SK-N-MC (cell line): ENCODE measurements at regions not wholly inside any gene's neighbourhood (a gene's known extent, or its start where the extent isn't known, plus 50 kb on each side); places are given as distances from the start of the nearest gene placed in this dataset.
A peak's percentile ranks its signal among the peaks of the same experiment; 100 is the strongest.

Experiments
- DNase-seq: peaks from one replicate; pipeline ENCODE4 v3.0.0-alpha.2; 2011; ENCODE audit warnings: low read depth, low spot score
- H3K27ac ChIP-seq: fragments of 200-600 bp; sonication (generic); 2 replicates; pipeline ENCODE4 v1.5.1; 2016; ENCODE audit warnings: mixed run types
- H3K36me3 ChIP-seq: fragments of 200-600 bp; sonication (generic); 2 replicates; pipeline ENCODE4 v1.6.1; 2017; ENCODE audit warnings: antibody characterized with exemption, low read length, mixed read lengths; ENCODE audit not compliant: insufficient read depth
- H3K4me3 ChIP-seq: fragments of 200-600 bp; sonication (generic); 2 replicates; pipeline ENCODE4 v1.5.1; 2016
- H3K9ac ChIP-seq: fragments of 200-600 bp; sonication (generic); 2 replicates; pipeline ENCODE4 v1.8.0; 2017; ENCODE audit warnings: mixed run types, mixed read lengths; ENCODE audit not compliant: insufficient read length
- H3K9me3 ChIP-seq: fragments of 200-600 bp; sonication (generic); 2 replicates; pipeline ENCODE4 v1.6.1; 2017; ENCODE audit warnings: low read depth, mild to moderate bottlenecking, antibody characterized with exemption, low read length, moderate library complexity, mixed read lengths
- EZH2 ChIP-seq: fragments of 200-600 bp; sonication (generic); IDR thresholded peaks from one replicate; pipeline ENCODE4 v1.6.1; 2017; ENCODE audit warnings: antibody characterized with exemption
- FOXP2 ChIP-seq: optimal IDR thresholded peaks from 2 replicates; pipeline ENCODE3; 2011; ENCODE audit warnings: mild to moderate bottlenecking, moderate library complexity; ENCODE audit not compliant: insufficient read depth; ENCODE audit errors: extremely low read length, control extremely low read depth
- POLR2AphosphoS5 ChIP-seq: IDR thresholded peaks from 2 replicates; pipeline ENCODE4 v1.6.1; 2012; ENCODE audit warnings: mild to moderate bottlenecking, low read depth, low read length, borderline replicate concordance

DNA sequence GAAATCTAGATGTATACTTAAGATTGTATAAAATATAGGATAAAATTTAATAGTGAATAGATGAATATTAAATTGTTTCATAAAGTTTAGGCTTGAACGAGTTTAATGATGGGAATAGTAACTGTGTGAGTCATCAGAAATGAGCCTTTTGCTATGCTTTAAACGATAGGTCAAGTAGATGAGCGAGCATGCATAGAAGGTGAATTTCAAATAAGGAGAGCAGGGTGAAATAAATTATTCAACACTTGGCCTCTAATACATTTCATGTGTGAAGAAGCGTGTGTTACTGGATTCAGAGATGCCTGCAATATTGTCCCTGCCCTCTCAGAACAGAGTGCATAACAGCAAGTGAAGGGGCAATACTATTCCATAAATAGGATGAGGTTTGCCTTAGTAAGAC lies 74.4 kb upstream of the EYA4 start:
- no peaks in the 10 kb centered on the region for H3K36me3 ChIP-seq
- no peak overlapping the region for H3K9ac ChIP-seq
- TF ChIP-seq EZH2 (no peak), FOXP2 (no peak)
- no peak overlapping the region for H3K27ac ChIP-seq
- DNase-seq: no peak
- H3K9me3 ChIP-seq: no peaks in the 10 kb centered on the region
- H3K4me3 ChIP-seq: no peak overlapping the region

DNA sequence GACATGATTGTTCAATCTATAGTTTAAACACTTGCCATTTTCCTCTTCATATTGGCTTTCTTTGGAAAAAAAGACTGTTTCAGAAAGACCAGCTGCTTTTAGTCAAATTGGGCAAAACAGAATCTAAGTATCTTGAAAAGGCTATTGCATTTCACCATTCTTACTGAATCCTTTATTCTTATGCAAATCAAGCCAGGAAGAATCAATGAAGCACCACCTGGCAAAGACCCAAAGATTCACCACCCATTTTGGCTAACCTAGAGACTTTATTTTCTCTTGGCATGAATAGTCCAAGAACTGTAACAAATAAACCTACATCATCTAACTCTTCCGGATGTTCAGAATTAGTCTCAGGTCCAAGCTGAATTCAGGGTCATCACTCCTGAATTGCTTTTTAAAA lies 71.3 kb upstream of the EYA4 start:
- H3K4me3 ChIP-seq: no peak overlapping the region
- H3K9me3 ChIP-seq: no peaks in the 10 kb centered on the region
- H3K36me3 ChIP-seq: no peaks in the 10 kb centered on the region
- DNase-seq: no peak
- TF ChIP-seq FOXP2 (no peak), EZH2 (no peak)
- H3K9ac ChIP-seq: no peak overlapping the region
- no peak overlapping the region for H3K27ac ChIP-seq

DNA sequence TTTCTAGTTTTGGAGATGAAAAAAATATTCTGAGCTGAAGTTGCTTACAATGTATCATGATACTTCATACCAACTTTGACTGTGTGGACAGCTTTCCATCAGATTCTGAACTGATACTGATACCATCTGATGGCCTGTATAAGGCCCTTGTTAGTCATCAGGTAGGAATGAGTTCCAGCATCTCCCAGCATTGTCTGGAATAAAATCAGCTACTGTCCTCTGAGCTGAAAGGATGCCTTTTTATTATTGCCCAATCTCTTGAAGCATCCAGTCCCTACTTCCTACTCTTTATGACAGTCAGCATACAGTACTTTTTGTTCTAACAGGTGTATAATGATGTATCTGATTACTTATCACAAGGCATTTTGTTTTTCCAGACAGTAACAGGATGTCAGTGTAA lies 70.6 kb upstream of the EYA4 start:
- Histone ChIP-seq H3K9ac (no peak overlapping the region), H3K27ac (no peak overlapping the region), H3K9me3 (no peaks in the 10 kb centered on the region), H3K36me3 (no peaks in the 10 kb centered on the region), H3K4me3 (no peak overlapping the region)
- no peak for TF ChIP-seq POLR2AphosphoS5
- no peak for DNase-seq

DNA sequence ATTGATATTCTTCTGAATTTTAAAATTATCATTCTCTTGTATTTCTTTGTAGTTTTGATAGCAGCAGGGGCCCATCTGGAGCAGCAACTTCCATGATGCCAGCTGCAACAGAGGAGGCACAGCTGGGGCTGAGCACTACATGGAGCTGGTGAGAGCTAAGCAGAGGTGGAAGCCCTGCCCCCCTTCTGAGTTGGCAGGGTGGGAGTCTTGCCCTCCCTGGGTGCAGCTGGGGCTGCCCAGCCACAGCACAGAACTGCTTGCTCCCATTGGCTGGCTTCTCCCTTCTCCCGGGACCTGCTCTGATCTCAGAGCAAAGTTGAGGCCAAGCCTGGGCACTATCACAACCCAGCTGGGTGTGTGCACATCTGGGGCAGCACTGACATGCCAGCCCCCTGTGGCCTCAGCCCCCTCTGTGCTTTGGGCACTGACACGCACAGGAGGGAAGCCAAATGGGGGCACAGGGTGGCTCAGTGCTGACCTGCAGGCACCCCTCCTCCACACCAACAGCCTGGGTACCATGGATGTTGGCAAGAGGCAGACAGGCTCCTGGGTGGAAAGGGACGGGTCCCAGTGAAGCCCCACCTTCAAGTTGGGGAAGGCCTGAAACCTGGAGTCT lies 69.1 kb upstream of the EYA4 start:
- no peaks in the 10 kb centered on the region for H3K36me3 ChIP-seq
- no peak overlapping the region for H3K9ac ChIP-seq
- no peak overlapping the region for H3K4me3 ChIP-seq
- H3K27ac ChIP-seq: no peak overlapping the region
- no peak for DNase-seq
- no peaks in the 10 kb centered on the region for H3K9me3 ChIP-seq
- TF ChIP-seq FOXP2: no peak
- no peak for TF ChIP-seq EZH2
- no peak for TF ChIP-seq POLR2AphosphoS5

DNA sequence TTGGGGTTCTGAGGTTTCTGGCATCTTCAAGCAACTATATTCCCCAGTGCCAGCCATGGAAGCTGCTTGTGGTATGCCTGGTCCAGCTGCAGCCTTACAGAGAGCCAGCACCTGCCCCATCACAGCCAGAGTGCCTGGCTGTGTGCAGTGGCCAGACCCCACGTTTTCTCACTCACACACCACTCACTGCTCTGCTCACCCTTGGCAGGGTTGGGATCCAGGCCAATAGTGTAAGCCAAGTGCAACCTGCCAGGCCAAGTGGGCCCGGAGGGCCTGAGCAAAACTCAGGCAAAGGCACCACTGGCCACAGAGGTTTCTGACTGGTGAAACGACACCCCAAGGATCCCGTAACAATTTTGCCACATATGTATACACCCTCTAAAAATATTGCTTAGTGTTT lies 67.9 kb upstream of the EYA4 start:
- no peak for DNase-seq
- H3K9ac ChIP-seq: no peak overlapping the region
- H3K36me3 ChIP-seq: no peaks in the 10 kb centered on the region
- H3K9me3 ChIP-seq: no peaks in the 10 kb centered on the region
- no peak for TF ChIP-seq POLR2AphosphoS5
- TF ChIP-seq EZH2: no peak
- TF ChIP-seq FOXP2: no peak
- H3K27ac ChIP-seq: no peak overlapping the region
- H3K4me3 ChIP-seq: no peak overlapping the region

DNA sequence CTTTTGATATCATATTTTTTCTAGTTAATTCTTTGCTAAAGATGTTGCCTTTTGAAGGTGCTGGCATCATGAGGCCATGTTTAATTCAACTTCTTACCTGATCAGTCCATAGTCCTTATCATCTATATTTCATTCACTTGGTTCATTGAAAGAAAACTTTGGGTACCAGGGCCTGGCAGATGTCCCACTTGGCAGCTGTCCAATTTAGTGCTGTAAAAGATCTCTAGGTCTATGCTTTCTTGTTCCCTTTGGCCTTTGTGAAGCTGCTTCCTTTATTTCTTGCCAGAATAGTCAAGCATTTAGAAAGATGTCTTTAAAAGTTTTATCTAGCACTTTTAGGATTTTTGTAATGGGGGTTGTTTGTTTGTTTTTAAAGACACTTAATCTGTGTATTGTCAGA lies 61.7 kb upstream of the EYA4 start:
- Histone ChIP-seq H3K27ac (no peak overlapping the region), H3K36me3 (no peaks in the 10 kb centered on the region), H3K4me3 (no peak overlapping the region), H3K9ac (no peak overlapping the region), H3K9me3 (peaks cover 3% of the 10 kb centered on the region; the same call in 1 of the 2 replicates)
- DNase-seq: no peak
- TF ChIP-seq EZH2: no peak
- no peak for TF ChIP-seq FOXP2
- no peak for TF ChIP-seq POLR2AphosphoS5

DNA sequence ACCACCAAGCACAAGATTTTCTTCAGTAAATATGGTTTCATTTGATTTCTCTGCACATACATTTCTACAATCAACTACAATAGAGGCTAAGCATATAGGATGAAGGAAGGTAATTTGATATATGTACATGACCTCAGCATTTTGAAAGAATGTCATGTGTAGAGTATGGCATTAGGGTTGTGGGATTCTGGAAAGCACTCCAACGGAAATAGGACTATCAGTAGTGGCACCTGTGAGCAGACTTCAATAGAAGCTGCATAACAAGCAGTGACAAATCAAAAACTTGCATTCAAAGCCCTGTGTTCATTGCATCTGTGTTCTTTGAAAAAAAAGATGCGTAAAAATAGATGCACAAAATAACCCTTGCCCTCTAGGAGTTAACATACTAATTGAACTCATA lies 57.5 kb upstream of the EYA4 start:
- Histone ChIP-seq H3K36me3 (no peaks in the 10 kb centered on the region), H3K9me3 (peaks cover under 1% of the 10 kb centered on the region; the same call in 1 of the 2 replicates), H3K4me3 (no peak overlapping the region), H3K27ac (no peak overlapping the region), H3K9ac (no peak overlapping the region)
- TF ChIP-seq FOXP2 (no peak), POLR2AphosphoS5 (no peak), EZH2 (no peak)
- no peak for DNase-seq

DNA sequence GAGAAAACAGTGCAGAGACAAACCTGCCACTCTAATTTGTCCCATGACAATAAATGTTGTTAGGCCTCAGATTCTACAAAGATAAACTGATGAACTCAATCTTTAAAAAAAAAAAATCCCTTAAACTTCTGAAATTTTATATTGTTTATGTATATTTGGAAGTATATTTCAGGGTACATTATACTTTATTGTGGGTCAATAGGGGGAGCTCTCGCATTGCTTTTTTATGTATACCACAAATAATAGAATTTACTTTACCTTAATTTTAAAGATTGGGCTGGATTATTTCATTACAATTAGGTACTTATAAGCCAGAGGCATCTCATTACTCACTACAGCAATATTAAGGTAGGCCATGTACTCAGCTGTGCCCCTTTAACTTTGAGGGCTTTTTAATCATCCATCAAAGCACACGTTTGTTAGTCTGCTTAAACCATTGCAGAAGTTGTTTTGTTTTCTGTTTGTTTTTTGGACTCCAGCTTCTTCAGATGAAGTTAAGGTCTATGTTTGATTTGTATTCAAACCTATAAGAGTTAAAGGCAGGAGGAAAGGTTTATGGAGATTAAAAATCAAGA lies 56.3 kb upstream of the EYA4 start:
- DNase-seq: no peak
- H3K36me3 ChIP-seq: no peaks in the 10 kb centered on the region
- H3K9ac ChIP-seq: no peak overlapping the region
- no peak for TF ChIP-seq POLR2AphosphoS5
- TF ChIP-seq FOXP2: no peak
- TF ChIP-seq EZH2: no peak
- H3K4me3 ChIP-seq: no peak overlapping the region
- H3K27ac ChIP-seq: no peak overlapping the region
- H3K9me3 ChIP-seq: no peaks in the 10 kb centered on the region

DNA sequence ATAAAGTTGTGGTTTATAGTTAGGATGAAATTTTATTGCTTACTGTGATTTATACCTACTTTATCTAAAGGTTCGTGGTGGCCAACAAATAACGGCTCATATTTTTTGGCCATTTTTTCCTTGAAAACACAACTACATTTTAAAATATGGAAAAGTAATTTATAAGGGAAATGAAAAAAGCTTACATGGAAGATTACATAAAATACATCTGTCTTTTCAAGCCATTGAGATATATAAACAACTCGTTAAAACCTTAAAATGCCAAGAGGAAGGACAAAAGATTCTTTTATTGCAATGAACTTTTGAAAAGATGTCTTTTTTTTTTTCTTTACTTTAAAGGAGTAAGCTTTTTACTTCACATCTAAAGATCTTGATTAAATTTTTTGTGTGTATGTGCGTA lies 55.4 kb upstream of the EYA4 start:
- H3K36me3 ChIP-seq: no peaks in the 10 kb centered on the region
- H3K27ac ChIP-seq: peak overlapping the region; percentile 33
- H3K4me3 ChIP-seq: peak overlapping the region; percentile 11; the same call in 1 of the 2 replicates
- H3K9ac ChIP-seq: peak overlapping the region; percentile 11
- no peak for DNase-seq
- TF ChIP-seq FOXP2: no peak
- no peak for TF ChIP-seq EZH2
- no peak for TF ChIP-seq POLR2AphosphoS5
- H3K9me3 ChIP-seq: no peaks in the 10 kb centered on the region
